GDM1 (cell line): ENCODE measurements at regions not wholly inside any gene's neighbourhood (a gene's known extent, or its start where the extent isn't known, plus 50 kb on each side); places are given as distances from the start of the nearest gene placed in this dataset.

ENCODE experiments used
- DNase-seq: peaks from one replicate; lab custom pipeline; 2025; lab: John Stamatoyannopoulos, UW

DNA sequence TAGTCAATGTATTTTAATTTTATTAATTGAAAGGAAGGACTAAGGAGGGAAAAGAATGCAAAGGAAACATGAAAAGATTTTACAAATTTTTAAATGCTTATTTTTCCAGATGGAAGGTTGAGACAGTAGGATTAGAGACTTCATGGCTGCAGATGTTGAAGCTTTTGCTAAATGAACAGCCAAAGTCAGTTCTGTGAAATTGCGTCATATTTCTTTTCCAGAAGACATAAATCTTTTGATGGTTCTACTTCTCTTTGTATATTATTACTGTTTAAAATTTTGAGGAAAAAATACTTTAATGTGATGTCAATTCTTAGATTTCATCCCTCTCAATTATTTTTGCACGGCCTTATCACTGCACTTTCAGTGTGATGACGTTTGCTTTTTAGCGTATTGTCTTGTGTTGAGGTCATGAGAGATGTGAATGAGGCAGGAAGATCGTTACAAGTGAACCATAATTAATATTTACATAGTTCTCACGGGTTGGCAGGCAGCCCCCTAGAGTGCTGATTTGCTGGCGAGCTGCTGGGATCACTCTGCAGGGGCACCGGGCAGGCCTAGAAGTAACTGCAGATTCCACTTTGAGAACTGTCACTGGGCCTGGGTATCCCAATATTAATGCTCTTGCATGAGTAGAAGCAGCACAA is 158.1 kb downstream of the TBXT start:
- DNase-seq = no peak

DNA sequence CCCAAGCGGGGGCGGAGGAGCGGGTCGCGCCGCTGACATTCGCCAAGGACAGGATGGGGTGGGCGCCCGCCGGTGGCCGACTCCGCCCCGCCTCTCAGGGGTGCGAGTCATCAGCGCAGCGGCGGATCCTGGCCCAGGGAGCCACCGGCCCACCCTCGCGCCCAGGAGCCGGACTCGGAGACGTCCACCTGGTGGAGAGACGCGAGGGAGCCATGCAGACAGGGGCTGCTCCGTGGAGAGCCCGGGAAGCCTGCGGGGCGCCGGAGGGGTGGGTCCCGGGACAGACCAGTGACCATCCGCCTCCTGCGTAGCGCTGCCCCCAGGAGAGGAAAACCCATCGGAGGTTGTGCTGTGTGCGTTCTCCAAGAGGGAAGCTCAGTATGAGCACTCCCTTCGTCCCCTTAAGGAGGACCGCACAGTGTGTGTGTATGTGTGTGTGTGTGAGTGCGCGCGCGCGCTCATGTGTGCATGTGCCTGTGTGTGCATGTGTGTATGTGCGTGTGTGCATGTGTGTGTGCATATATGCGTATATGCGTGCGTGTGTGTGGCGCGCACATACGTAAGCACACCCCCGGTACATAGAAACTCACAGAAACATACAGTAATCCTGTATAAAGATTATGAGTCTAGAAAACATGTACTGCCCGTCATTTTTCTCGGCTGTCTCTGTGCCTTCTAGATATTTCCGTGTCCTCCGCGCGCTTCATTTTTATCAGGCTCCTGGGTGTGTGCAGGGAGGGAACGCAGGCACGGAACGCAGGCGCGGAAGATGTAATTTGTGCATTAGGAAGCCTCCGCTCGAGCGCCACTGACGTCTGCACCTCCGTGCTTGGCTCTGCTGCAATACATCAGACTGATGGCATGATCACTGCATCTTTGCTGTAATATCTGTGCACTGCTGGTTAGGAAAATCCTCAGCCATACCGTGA is 158.9 kb downstream of the TBXT start:
- DNase-seq = no peak

- no peak for DNase-seq
Measured at GRCh38 chr6:166007349-166008263, 160.0 kb downstream of the TBXT start.

DNA sequence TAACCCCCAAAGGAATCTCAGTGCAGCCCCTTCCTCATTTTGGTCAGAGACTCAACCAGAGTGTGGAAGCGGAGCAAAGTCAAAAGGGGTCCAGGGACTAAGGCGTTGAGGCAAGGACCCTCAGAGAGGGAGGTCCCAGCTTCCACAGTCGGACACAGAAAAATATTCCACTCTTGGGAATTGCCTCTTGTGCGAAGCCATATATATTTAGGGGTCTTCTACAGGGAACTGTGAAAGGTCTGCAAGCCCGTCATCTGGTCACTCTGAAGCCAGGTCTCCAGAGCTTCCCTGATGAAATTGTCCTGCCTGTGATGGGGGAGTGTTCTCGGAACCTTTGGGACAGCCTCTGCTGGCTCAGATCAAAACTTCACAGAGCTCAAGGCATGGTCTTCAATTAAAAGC is 160.8 kb downstream of the TBXT start:
- no peak for DNase-seq

DNA sequence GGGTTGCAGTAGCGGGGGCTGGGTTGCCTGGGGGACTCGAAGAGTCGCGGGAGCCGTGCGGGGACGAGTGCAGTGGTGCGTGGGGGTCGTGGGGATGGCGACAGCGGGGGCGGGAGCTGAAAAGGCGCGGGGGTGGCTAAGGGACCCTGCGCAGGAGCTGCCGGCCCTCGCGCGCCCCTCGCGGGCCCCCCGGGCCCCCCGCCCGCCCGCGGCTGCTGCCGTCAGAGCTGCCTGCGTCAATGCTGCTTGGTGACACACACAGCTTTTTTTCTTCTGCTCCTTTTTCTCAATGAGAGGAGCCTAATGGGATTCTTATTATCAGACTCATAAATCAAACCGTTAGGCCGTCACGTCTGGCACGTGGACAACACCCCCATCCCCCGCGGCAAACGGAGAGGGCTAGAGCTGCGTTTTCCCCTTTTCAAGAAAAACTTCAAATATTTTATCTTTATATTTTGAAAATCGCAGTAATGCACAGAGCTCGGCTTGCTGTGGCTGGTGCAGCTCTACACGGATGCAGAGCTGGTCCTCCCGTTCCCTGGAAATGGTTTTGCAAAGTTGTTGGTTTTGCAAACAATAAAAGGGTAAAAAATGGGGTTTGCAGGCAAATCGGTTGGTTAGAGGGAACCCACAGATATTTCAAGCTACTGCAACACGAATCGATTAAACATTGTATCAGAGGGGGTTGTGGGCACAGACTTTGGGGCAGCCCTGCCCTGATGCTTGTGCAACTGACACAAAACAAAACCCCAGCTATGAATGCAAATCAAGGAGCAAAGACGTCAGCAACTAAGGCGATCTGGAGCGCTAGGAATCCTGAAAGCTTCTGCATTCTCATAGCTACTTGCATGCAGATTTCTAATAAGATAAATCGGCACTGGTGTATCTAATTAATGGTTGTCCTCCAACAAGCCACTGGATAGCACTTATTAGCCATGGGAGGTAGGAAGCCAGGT is 161.4 kb downstream of the TBXT start:
- no peak for DNase-seq

- no peak for DNase-seq
Measured at GRCh38 chr6:166005401-166005943, 162.2 kb downstream of the TBXT start.

DNA sequence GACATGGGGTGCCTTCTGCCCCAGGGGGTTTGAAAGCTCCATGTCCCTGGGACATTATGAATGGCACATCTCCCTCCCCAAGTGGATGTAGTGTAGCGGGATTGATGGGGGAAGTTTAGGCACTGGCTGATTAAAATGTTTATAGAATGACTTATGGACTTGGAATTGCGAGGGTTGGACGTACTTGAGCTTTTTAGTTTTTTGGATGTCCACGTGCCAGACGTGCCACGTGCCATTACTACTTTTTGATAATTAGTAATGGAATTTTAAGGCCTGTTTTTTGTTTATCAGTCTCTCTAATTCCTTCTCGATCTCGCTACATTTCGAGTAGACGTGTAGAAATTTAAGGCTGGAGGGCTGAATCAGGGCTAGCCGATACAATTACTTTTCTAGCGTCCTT is 162.8 kb downstream of the TBXT start:
- no peak for DNase-seq

- no peak for DNase-seq
Measured at GRCh38 chr6:166004471-166004870, 163.2 kb downstream of the TBXT start.

DNA sequence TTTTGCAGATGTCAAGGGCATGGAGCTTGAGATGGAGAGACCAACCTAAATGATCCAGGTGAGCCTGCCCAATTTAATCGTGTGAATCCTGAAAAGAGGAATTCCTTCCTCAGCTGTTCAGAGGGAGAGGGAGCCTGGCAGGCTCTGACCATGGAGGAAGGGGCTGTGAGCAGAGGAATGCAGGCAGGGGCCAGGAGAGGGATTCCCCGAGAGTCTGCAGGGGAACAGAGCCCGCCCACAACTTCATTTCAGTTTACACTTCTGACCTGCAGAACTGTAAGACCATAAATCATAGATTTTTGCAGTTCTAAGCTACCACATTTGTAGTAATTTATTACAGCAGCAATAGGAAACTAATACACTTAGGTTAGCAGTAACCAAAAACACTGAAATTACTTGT is 164.1 kb downstream of the TBXT start:
- no peak for DNase-seq

DNA sequence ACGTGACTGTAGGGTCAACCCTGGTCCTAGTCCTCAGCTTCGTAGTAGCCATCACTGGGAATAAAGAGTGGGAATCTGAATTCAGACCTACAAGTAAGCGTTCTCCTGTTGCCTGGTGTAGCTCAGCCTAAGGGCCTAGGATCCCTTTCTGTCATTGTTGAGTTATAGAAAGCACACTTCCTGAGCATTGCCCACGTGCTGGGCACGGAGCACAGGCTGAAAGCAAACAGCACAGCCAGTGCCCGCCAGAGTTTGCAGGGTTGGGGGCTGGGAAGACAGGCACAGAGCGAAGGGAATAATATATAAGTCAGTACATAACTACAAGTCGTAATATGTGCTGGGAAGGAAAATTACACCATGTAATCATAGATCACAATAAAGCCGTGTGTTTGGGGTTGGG is 166.3 kb downstream of the TBXT start:
- no peak for DNase-seq

DNA sequence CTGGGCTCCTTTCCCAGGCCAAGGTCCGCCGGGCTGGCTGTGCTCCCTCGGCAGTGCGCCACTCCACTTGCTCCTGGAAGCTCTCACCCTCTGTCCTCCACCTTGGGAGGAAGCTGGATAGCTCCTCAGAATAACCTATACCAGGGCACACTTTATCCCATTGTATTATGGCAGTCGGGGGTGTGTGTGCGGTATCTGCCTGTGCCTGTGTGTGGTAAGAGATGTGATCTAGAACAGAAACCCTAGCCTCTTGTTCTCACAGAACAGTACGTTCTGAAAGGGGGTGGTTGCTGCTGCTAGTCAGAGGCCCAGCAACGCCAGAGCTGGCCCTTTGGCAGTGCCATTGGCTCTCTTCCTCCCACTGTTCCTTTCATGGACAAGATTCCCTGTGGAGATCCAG is 168.4 kb downstream of the TBXT start:
- DNase-seq = no peak

DNA sequence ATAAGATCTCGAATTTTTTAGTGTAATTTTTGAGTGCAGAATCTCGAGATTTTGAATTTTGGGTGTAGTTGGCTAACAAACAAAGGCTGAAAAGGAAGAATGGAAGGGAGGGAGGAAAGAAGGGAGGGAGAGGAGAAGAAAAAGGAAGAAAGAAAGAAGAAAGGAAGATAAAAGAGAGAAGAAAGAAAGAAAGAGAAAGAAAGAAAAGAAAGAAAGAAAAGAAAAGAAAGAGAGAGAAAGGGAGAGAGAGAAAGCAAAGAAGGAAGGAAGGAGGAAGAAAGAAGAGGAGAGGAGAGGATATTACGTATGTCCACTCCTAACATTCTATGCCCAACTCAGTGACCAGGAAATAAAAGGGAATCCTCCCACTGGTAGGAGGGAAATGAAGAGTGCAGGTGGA is 169.6 kb downstream of the TBXT start:
- no peak for DNase-seq

GRCh38 chr6:165991341-165991740 is 176.3 kb downstream of the TBXT start:
- no peak for DNase-seq

DNA sequence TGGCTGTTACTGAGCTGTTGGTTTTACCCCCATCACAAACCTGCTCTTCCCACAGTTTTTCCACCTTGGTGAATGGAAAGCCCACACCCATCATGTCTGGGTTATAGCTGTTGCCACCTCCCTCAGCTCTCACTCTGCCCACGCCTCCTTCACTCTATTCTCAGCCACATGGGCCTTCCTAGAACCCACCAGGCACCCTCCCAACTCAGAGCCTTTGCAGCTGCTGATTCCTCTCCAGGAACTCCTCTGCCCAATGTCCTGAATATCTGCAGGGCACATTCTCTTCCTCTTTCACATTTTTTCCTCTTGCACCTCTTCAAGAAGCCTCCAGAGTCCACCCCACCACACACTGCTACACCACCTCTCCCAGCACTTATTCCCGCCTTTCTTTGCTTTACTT is 177.4 kb downstream of the TBXT start:
- DNase-seq = no peak

DNA sequence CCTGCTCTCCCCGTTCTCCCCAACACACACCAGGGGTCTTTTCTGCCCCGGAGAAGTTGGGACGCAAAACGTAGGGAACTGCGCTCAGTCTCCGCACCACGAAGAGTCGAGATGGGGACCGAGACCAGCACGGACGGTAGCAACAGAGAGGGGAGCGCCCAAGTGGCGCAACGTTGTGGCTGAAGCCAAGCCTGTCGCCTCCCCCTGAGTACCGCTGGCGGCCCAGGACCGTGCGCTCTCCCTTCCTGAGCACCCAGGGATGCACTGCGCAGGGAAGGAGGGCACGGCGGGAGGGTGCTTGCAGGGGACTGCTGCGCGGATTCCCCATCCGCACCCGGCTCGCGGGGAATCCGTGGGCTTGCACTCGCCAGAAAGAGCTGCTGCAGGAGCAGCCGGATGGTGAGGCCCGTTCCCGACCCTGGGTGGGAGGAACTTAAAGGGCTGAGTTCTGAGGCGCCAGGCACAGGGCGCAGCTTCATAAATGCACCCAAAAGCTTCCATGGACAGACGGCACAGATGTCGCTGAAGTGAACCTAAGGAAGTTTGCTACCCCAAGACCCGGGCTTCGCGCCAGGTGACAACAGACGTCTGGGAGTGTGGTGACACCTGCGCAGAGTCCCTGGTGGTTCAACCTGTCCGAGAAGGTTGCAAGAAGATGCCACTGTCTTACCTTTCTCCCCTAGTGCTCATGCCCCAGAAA is 178.7 kb downstream of the TBXT start:
- no peak for DNase-seq

DNA sequence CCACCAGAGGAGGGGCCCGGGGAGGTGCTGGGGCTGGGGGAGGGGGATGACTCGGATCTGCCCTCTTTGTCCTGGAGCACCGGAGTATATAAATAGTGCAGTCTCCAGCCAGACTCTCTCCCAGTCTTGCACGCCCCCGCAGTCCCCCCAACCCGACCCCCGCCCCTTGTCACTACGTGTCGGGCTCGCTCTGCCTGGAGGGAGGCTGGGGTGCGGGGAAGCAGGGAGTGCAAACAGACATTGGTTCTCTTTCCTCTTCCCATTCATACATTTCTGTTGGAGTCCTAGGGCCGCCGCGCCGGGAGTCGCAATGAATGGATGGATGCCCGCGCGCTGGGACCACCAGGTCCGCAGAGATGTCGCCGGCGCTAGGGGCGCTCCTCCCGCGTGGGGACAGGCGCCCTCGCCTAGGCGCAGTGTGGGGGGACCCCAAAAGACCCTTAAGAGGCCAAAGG is 179.3 kb downstream of the TBXT start:
- DNase-seq = no peak

DNA sequence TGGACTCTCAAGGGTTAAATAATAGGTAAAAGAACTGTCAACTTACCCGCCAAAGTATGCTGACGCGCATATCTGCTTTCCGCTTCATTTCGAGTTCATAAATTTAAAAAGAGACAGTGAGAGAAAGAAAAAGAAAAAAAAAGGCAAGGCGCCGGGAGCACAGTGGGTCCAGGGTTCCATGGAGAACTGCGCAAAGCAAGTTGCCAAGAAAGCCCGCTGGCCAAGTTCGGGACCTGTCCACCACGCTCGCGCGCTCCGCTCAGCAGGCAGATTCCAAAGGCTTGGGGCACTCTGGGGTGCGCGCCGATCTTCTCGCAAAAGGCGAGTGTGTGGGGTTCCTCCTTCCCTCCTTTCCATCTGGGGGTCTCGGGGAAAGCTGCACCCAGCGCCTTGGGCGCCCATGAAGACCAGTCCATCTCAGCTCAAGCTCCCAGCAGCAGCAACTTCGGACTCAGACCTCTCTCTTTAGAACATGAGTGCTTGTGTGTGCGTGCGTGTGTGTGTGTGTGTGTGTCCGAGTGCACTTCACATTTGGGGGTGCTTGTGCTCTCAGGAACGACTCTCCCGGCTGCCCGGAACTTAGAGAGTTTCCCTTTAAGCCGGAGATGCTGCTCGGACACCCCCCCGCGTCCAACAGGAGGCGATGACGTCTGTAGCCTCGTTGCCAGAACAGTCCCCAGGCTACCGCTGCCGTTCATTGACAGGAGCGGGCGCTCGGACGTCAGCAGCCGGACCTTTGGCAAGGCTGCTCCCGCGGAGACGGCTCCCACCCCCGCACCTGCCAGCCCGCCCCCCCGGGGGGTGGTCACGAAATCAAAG is 180.0 kb downstream of the TBXT start:
- DNase-seq = no peak

DNA sequence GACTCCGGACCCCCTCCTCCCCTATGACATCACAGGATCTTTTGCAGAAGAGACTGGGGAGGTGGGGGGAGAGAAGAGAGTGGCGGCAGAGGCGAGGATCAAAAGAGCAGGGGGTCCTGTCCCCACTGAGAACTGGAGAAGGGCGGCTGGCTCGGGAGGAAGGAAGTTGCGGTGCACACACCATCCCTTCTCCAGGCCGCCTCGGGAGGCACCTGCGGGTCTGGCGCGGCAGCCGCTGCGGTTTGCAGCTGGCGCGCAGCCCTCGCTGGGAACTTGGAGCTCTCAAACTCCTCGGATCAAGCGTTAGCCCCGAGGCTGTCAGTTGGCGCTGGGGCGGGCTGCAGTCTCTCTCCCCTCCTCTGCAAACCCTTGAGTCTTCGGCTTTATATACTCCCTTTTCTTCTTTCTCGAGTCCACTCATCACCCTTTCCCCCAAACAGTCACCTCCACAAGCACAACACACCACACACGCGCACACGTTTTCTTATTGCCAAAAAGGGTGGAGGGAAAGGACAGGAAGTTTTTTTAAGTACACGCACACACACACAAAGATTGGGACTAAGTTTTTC is 180.7 kb downstream of the TBXT start:
- no peak for DNase-seq

- DNase-seq = no peak
Measured at GRCh38 chr6:165986311-165986913, 181.2 kb downstream of the TBXT start.
